ENCODE measurements at regions not wholly inside any gene's neighbourhood (a gene's known extent, or its start where the extent isn't known, plus 50 kb on each side); places are given as distances from the start of the nearest gene placed in this dataset.

DNA sequence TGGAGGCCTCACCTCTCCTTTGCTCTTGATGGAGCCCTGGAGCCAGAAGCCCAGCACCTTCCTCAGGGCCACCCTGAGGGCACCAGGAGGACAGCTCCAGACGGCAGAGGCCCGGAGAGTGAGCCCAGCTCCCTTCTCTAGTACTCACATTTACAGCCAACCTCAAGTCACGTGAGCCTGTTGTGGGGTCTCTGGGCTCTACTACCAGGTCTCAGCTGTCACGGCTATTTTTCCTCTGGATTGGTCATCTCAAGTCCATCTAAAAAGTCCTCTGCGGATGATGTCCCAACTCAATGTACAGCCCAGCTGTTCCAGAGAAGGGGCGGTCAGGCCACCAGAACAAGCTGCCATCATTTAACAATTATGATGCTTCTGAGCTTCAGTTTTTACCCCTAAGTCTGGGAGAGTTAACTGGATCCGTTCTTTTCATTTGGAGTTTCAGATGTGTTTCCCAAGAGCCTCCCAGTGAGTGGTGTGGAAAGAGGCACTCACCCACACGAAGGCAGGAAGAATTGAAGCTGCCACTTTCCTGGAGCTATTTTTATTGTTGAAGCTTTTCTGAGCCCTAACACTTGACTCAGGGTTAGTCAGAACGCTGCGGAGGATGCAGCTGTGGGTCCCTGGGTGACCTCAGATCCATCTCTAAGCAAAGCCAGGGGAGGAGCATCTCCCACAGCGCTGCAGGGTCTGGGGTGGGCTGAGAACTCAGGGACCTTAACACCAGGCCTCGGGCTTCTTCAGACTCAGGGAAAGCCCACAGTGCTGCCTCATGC, 143.5 kb upstream of the UBL3 start:
- CTCF ChIA-PET (ENCODE audit: low intra/inter-chr PET ratio) = no interaction called here
- TF ChIP-seq, protein P1, sequence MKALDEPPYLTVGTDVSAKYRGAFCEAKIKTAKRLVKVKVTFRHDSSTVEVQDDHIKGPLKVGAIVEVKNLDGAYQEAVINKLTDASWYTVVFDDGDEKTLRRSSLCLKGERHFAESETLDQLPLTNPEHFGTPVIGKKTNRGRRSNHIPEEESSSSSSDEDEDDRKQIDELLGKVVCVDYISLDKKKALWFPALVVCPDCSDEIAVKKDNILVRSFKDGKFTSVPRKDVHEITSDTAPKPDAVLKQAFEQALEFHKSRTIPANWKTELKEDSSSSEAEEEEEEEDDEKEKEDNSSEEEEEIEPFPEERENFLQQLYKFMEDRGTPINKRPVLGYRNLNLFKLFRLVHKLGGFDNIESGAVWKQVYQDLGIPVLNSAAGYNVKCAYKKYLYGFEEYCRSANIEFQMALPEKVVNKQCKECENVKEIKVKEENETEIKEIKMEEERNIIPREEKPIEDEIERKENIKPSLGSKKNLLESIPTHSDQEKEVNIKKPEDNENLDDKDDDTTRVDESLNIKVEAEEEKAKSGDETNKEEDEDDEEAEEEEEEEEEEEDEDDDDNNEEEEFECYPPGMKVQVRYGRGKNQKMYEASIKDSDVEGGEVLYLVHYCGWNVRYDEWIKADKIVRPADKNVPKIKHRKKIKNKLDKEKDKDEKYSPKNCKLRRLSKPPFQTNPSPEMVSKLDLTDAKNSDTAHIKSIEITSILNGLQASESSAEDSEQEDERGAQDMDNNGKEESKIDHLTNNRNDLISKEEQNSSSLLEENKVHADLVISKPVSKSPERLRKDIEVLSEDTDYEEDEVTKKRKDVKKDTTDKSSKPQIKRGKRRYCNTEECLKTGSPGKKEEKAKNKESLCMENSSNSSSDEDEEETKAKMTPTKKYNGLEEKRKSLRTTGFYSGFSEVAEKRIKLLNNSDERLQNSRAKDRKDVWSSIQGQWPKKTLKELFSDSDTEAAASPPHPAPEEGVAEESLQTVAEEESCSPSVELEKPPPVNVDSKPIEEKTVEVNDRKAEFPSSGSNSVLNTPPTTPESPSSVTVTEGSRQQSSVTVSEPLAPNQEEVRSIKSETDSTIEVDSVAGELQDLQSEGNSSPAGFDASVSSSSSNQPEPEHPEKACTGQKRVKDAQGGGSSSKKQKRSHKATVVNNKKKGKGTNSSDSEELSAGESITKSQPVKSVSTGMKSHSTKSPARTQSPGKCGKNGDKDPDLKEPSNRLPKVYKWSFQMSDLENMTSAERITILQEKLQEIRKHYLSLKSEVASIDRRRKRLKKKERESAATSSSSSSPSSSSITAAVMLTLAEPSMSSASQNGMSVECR (CRISPR knock-in tag; IDR thresholded peaks at IDR 0.05) = no peak
- TF ChIP-seq ARHGAP35 (IDR thresholded peaks at IDR 0.05; ENCODE audit: partially characterized antibody) (no peak), NRF1 (conservative IDR thresholded peaks at IDR 0.05 in 1 of 2, IDR thresholded peaks at IDR 0.05 in 1 of 2) (no peak), ZNF224 (CRISPR knock-in tag; IDR thresholded peaks at IDR 0.05) (no peak), ZKSCAN1 (IDR thresholded peaks at IDR 0.05; ENCODE audit: low read depth, low read length) (no peak), SMAD2 (IDR thresholded peaks at IDR 0.05; ENCODE audit: low read depth, low read length) (no peak), ZBTB1 (CRISPR knock-in tag; IDR thresholded peaks at IDR 0.05; ENCODE audit: borderline replicate concordance, low read depth) (no peak), PPARD (CRISPR knock-in tag; IDR thresholded peaks at IDR 0.05) (no peak), SIX5 (IDR thresholded peaks at IDR 0.05; ENCODE audit: borderline replicate concordance in 1 of 2, insufficient read depth in 1 of 2, low read depth in 1 of 2, low read length in 2 of 2) (no peak)
- TF ChIP-seq, protein P2, sequence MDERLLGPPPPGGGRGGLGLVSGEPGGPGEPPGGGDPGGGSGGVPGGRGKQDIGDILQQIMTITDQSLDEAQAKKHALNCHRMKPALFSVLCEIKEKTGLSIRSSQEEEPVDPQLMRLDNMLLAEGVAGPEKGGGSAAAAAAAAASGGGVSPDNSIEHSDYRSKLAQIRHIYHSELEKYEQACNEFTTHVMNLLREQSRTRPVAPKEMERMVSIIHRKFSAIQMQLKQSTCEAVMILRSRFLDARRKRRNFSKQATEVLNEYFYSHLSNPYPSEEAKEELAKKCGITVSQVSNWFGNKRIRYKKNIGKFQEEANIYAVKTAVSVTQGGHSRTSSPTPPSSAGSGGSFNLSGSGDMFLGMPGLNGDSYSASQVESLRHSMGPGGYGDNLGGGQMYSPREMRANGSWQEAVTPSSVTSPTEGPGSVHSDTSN (CRISPR knock-in tag; IDR thresholded peaks at IDR 0.05; ENCODE audit: low read depth) = no peak
- TF ChIP-seq, protein P2 (tag; conservative IDR thresholded peaks at IDR 0.05; ENCODE audit: low read depth) = no peak
- TF ChIP-seq, protein P3, sequence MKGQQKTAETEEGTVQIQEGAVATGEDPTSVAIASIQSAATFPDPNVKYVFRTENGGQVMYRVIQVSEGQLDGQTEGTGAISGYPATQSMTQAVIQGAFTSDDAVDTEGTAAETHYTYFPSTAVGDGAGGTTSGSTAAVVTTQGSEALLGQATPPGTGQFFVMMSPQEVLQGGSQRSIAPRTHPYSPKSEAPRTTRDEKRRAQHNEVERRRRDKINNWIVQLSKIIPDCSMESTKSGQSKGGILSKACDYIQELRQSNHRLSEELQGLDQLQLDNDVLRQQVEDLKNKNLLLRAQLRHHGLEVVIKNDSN (CRISPR knock-in tag; IDR thresholded peaks at IDR 0.05) = no peak
- TF ChIP-seq, protein P4, sequence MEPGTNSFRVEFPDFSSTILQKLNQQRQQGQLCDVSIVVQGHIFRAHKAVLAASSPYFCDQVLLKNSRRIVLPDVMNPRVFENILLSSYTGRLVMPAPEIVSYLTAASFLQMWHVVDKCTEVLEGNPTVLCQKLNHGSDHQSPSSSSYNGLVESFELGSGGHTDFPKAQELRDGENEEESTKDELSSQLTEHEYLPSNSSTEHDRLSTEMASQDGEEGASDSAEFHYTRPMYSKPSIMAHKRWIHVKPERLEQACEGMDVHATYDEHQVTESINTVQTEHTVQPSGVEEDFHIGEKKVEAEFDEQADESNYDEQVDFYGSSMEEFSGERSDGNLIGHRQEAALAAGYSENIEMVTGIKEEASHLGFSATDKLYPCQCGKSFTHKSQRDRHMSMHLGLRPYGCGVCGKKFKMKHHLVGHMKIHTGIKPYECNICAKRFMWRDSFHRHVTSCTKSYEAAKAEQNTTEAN (CRISPR knock-in tag; IDR thresholded peaks at IDR 0.05) = no peak

More for the DNA sequence above, 143.5 kb upstream of the UBL3 start:
- DNase-seq (ENCODE audit: extremely low read depth in 1 of 4, low spot score in 3 of 4) (no peak), FAIRE-seq (no peak), ATAC-seq (no peak)
- no TSS peak for BruUV-seq (replicated peaks)
- Histone ChIP-seq H3K4me2 (ENCODE audit: insufficient read depth, low read length) (no peak overlapping the region), H3K9me3 (replicated peaks; ENCODE audit: control insufficient read depth, insufficient read depth, low read depth, low read length) (no peaks in the 10 kb centered on the region), H3K27me3 (ENCODE audit: control insufficient read depth in 2 of 2, insufficient read depth in 2 of 2, low read length in 2 of 2) (no peaks in the 10 kb centered on the region), H3K36me3 (ENCODE audit: control insufficient read depth, insufficient read depth, low read length) (no peaks in the 10 kb centered on the region), H3K9me1 (ENCODE audit: control insufficient read depth, insufficient read depth, low read length) (no peaks in the 10 kb centered on the region), H4K20me1 (replicated peaks; ENCODE audit: control insufficient read depth, insufficient read depth, low read length) (no peaks in the 10 kb centered on the region), H3K9ac (ENCODE audit: insufficient read depth in 1 of 2, low read depth in 2 of 2, low read length in 2 of 2) (no peak overlapping the region), H3K4me3 (no peak overlapping the region), H3K79me2 (ENCODE audit: control insufficient read depth, insufficient read depth, low read length) (no peaks in the 10 kb centered on the region), H3K4me1 (replicated peaks in 1 of 2; ENCODE audit: control insufficient read depth in 2 of 2, insufficient read depth in 2 of 2, low read length in 2 of 2) (no peaks in the 10 kb centered on the region), H3K27ac (ENCODE audit: extremely low read depth, low read depth, low read length) (no peak overlapping the region), H2AFZ (ENCODE audit: low read depth, low read length) (no peak overlapping the region)
- 0% methylated on average over 10 of the region's 12 CpGs for WGBS (ENCODE audit: insufficient coverage, low coverage, missing lambda C conversion rate)
- intact Hi-C loops (cut with micrococcal nuclease) (no loop called here), in situ Hi-C loops (cut with MboI) (no loop called here)
- POLR2A ChIA-PET = no interaction called here
